ENCODE measurements at regions not wholly inside any gene's neighbourhood (a gene's known extent, or its start where the extent isn't known, plus 50 kb on each side); places are given as distances from the start of the nearest gene placed in this dataset.

DNA sequence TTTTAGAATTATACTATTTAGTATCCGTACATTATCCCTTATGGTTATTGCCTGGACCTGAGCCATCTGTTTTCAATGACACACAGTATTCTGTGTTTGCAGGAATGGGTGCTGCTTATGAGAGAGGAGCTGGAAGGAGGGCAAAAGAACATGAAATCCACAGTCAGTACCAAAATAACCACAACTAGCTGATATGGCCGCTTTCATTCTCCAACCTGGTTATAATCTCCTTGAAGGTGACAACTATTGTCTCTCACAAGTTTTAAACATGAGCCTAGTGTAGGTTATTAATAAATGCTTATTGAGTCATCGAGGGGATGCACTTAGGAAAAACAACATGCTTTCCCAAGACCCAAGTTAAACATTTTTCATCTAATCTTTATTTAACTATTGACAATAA, 356.6 kb downstream of the BMP2 start:
- no peak overlapping the region for H3K4me3 Mint-ChIP-seq (ENCODE audit: low read depth)
- intact Hi-C loops (cut with micrococcal nuclease): no loop called here
- H3K9me3 Mint-ChIP-seq: no peaks in the 10 kb centered on the region
- no peaks in the 10 kb centered on the region for H3K4me1 Mint-ChIP-seq (ENCODE audit: low read depth)
- no peak overlapping the region for H3K27ac Mint-ChIP-seq
- no peak for DNase-seq (ENCODE audit: low spot score)
- H3K36me3 Mint-ChIP-seq (ENCODE audit: low read depth): no peaks in the 10 kb centered on the region
- H3K27me3 Mint-ChIP-seq (ENCODE audit: low read depth): no peaks in the 10 kb centered on the region

DNA sequence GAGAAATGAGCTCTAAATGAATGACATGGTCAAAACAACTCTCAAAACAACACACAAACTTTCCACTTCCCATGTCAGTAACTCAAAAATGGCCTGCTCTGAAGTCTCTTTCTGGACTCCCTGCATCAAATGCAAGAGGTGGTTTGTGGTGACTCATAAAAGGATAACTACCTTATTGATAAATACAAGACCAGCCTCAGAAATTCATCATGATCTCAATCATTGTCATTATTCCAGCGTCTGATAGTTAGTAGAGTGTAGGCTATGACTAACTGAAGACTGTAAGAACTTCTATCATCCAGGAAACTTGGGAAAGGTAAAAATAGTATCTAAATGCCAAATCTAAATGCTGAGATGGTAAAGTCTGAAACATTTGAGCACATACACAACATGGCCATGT, 369.4 kb downstream of the BMP2 start:
- H3K36me3 Mint-ChIP-seq (ENCODE audit: low read depth): no peaks in the 10 kb centered on the region
- no peaks in the 10 kb centered on the region for H3K4me1 Mint-ChIP-seq (ENCODE audit: low read depth)
- H3K27ac Mint-ChIP-seq: no peak overlapping the region
- no peak for DNase-seq (ENCODE audit: low spot score)
- no peaks in the 10 kb centered on the region for H3K27me3 Mint-ChIP-seq (ENCODE audit: low read depth)
- H3K9me3 Mint-ChIP-seq: peaks cover 19% of the 10 kb centered on the region
- H3K4me3 Mint-ChIP-seq (ENCODE audit: low read depth): no peak overlapping the region
- intact Hi-C loops (cut with micrococcal nuclease): no loop called here

DNA sequence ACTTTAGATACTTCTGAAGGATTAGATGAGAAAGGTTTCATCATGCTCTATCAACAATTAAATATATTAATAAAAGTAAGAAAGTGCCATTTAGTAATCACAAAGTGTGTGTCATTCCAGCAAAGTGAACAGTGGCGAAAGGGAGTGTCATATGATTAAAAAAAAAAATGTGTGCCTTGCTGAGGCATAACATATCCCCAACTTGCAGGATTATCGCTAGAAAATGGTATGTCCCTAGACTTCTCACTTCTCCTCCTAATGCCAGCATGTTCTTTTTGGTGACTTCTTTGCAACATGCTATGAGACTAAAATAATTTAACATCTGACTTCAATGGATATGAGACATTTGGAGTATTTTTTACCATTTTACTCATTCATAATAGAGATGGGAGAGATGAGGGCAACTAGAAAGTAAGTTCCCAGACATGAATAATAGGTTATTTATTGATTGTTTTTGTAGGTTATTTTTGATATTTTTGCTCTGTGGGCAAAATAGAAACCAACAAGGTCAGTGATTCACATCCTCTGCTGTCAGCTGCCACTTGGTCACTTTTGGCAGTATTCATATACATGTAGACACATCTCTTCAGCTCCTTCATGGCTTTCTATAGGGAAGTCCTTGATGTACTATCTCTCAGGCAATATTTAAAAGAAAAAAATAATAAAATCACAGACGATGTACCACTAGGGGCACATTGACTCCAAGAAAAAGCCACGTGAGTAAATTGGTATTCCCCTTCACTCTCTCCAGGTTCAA, 370.1 kb downstream of the BMP2 start:
- intact Hi-C loops (cut with micrococcal nuclease): no loop called here
- H3K4me3 Mint-ChIP-seq (ENCODE audit: low read depth): no peak overlapping the region
- H3K4me1 Mint-ChIP-seq (ENCODE audit: low read depth): no peaks in the 10 kb centered on the region
- no peaks in the 10 kb centered on the region for H3K36me3 Mint-ChIP-seq (ENCODE audit: low read depth)
- H3K27ac Mint-ChIP-seq: no peak overlapping the region
- peaks cover 19% of the 10 kb centered on the region for H3K9me3 Mint-ChIP-seq
- H3K27me3 Mint-ChIP-seq (ENCODE audit: low read depth): no peaks in the 10 kb centered on the region
- no peak for DNase-seq (ENCODE audit: low spot score)

DNA sequence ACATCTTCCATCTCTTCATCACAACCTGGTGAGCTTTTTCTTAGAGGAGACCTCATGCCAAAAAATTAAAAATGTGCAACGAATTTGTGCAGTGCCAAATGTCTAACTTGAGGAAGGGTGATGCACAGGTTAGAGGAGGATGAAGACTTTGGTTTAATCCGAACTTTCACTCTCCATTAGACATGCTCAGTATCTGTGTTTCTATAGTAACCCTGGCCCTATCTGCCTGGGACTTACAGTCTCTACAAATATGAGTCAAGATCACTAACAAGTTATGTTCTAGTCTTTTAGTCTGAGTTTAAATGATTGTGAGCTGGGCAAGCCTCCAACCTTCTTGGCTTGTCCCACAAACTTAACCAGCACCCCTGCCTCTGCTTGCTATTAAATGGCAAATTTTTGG, 377.0 kb downstream of the BMP2 start:
- H3K36me3 Mint-ChIP-seq (ENCODE audit: low read depth): no peaks in the 10 kb centered on the region
- no peaks in the 10 kb centered on the region for H3K27me3 Mint-ChIP-seq (ENCODE audit: low read depth)
- no peak overlapping the region for H3K4me3 Mint-ChIP-seq (ENCODE audit: low read depth)
- no peak for DNase-seq (ENCODE audit: low spot score)
- H3K27ac Mint-ChIP-seq: no peak overlapping the region
- H3K4me1 Mint-ChIP-seq (ENCODE audit: low read depth): no peaks in the 10 kb centered on the region
- intact Hi-C loops (cut with micrococcal nuclease): no loop called here
- H3K9me3 Mint-ChIP-seq: peaks cover 5% of the 10 kb centered on the region

DNA sequence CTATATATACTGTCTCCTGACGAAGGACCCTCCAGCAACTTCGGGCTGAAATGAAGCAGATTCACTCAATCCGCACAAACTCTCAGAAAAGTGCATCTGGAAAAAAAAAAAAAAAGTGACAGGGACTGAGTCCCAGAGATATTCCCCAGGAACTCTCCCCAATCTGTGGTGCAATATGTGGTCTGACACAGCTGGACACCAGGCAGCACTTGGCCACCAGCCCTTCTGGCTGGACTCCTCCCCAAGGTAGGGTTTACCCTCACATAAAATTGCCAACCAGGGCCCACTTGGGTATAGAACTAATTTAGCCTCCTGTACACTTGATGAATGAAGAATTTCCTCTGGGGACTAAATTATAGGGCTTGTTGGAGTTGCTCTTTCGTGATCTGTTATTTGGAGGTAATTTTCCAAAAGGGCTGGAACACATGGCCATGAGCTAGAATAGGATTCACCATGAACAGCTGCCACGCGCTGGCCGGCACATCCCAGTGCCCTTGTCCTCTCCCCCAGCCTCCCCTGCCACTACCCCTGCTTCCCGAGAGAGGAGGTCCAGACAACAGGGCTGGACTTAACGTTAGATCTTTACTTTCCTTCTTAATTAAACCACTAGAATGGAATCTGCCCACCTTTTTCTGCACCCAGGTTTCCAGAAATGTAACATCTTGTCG, 379.2 kb downstream of the BMP2 start:
- no peaks in the 10 kb centered on the region for H3K36me3 Mint-ChIP-seq (ENCODE audit: low read depth)
- intact Hi-C loops (cut with micrococcal nuclease): no loop called here
- peaks cover 5% of the 10 kb centered on the region for H3K9me3 Mint-ChIP-seq
- no peaks in the 10 kb centered on the region for H3K4me1 Mint-ChIP-seq (ENCODE audit: low read depth)
- H3K27ac Mint-ChIP-seq: no peak overlapping the region
- no peak for DNase-seq (ENCODE audit: low spot score)
- no peak overlapping the region for H3K4me3 Mint-ChIP-seq (ENCODE audit: low read depth)
- no peaks in the 10 kb centered on the region for H3K27me3 Mint-ChIP-seq (ENCODE audit: low read depth)

DNA sequence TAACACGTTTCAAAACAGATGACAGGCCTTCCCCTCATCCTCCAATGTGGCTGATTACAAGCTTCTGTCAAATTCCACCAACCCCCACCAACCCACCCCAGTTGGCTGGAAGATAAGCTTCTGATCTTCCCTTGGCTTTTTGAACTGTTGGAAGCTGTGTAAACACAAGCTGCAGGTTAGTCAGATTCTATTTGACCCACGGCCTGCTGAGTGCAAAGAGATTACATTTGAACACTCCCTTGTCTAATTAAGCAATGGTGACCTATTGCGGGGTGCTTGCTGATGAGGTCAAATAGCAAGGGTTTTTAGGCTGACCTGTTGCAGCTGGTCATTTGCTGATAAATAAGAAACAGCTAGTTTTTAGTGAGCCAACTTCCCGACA, 379.7 kb downstream of the BMP2 start:
- Mint-ChIP-seq H3K4me1 (ENCODE audit: low read depth) (no peaks in the 10 kb centered on the region), H3K4me3 (ENCODE audit: low read depth) (no peak overlapping the region), H3K27me3 (ENCODE audit: low read depth) (no peaks in the 10 kb centered on the region), H3K9me3 (peaks cover 5% of the 10 kb centered on the region), H3K36me3 (ENCODE audit: low read depth) (no peaks in the 10 kb centered on the region), H3K27ac (no peak overlapping the region)
- intact Hi-C loops (cut with micrococcal nuclease): no loop called here
- DNase-seq (ENCODE audit: low spot score): no peak

DNA sequence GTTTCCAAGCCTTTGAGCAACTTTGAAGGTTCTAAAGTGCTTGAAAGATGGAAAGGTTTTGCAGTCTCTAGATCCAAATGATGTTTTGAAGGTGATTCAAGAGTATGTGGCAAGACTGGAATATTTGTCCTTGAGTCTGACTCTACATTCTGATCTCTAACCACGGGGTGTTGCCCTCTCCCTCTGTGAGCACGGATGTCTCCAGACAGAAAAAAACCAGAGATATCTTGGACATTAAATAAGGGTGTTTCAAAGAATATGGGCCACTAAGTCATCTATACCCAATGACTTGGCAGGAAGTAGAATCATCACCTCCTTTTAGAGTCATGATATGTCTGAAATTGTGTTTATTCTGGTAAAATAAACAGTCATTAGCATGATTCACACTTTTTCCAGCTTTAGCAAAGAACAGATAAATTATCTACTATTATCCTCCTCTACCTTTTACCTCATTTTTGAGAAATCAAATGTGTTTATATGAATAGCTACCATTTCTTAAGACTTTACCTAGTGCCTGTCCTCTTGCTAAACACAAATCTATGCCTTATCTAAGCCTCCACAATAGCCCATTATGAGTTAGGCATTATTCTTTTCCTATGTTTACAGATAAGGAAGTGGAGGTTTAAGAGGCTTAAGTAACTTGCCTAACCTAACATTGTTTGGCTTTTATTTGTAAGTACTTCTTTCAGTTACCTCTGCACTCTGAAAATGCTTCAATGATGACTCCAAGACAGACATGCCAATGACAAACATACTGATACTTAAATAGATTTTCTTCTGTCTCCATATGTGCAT, 384.4 kb downstream of the BMP2 start:
- no peak for DNase-seq (ENCODE audit: low spot score)
- no peaks in the 10 kb centered on the region for H3K4me1 Mint-ChIP-seq (ENCODE audit: low read depth)
- no peak overlapping the region for H3K4me3 Mint-ChIP-seq (ENCODE audit: low read depth)
- no peaks in the 10 kb centered on the region for H3K36me3 Mint-ChIP-seq (ENCODE audit: low read depth)
- no peak overlapping the region for H3K27ac Mint-ChIP-seq
- H3K9me3 Mint-ChIP-seq: peaks cover 8% of the 10 kb centered on the region
- no peaks in the 10 kb centered on the region for H3K27me3 Mint-ChIP-seq (ENCODE audit: low read depth)
- intact Hi-C loops (cut with micrococcal nuclease): no loop called here

DNA sequence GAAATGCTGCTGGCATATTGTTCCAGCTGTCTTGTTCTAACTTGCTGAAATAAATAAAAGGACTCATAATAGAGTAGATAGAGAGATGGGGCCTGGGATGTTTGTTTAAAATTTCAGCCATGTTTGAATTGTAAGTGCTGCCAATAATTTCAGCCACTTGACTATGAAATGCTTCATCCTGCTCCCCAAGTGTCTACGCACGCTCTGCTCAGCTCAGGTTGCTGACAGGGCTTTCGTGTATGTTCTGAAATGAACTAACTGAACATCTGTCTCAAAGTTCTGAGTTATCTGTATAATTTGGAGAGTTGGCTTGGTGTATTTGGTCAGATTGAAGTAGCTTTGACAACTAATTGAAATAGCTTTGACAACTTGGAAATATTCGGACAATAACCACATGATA, 387.8 kb downstream of the BMP2 start:
- Mint-ChIP-seq H3K9me3 (peaks cover 3% of the 10 kb centered on the region), H3K36me3 (ENCODE audit: low read depth) (no peaks in the 10 kb centered on the region), H3K27me3 (ENCODE audit: low read depth) (no peaks in the 10 kb centered on the region), H3K4me3 (ENCODE audit: low read depth) (no peak overlapping the region), H3K4me1 (ENCODE audit: low read depth) (no peaks in the 10 kb centered on the region), H3K27ac (no peak overlapping the region)
- DNase-seq (ENCODE audit: low spot score): no peak
- intact Hi-C loops (cut with micrococcal nuclease): no loop called here

DNA sequence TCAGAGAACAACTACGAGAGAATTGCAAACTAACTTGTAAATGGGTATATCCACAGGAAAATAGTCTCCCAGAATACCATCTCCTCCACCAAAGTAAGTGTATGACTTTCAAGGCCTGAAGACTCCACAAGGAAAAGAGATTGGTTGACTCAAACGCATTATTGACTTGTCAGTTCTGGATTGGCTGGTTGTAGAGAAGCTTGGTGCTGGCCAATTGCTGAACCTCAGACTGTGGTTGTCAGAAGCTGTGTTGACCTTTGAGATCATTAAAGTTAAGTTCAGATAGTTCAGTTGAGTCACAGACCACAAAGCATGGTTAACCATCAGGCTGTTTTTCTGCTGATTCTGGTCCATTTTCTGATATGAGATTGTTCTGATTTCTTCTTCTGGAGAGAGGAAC, 388.3 kb downstream of the BMP2 start:
- H3K9me3 Mint-ChIP-seq: peaks cover 3% of the 10 kb centered on the region
- no peak overlapping the region for H3K4me3 Mint-ChIP-seq (ENCODE audit: low read depth)
- H3K27ac Mint-ChIP-seq: no peak overlapping the region
- H3K4me1 Mint-ChIP-seq (ENCODE audit: low read depth): no peaks in the 10 kb centered on the region
- no peak for DNase-seq (ENCODE audit: low spot score)
- intact Hi-C loops (cut with micrococcal nuclease): no loop called here
- no peaks in the 10 kb centered on the region for H3K36me3 Mint-ChIP-seq (ENCODE audit: low read depth)
- no peaks in the 10 kb centered on the region for H3K27me3 Mint-ChIP-seq (ENCODE audit: low read depth)

DNA sequence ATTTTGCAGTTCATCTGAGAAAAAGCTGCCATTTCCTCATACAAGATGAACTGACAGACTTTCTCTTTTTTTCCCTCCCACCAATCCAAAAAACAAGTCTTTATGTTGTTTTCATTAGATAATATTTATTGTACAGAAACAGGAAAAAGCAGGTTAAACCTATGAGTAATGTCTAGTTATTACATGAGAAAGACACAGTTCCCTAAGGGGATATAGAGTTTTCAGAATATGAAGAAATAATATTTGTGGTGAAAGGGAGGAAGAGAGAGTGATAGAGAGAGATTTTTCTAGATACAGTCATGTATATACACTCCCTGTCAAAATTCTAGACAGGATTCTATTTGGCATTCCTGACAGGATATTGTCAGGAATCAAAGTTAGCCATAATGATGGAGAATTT, 392.4 kb downstream of the BMP2 start:
- Mint-ChIP-seq H3K27me3 (ENCODE audit: low read depth) (no peaks in the 10 kb centered on the region), H3K4me1 (ENCODE audit: low read depth) (no peaks in the 10 kb centered on the region), H3K27ac (no peak overlapping the region), H3K9me3 (peaks cover 7% of the 10 kb centered on the region), H3K4me3 (ENCODE audit: low read depth) (no peak overlapping the region), H3K36me3 (ENCODE audit: low read depth) (no peaks in the 10 kb centered on the region)
- no peak for DNase-seq (ENCODE audit: low spot score)
- intact Hi-C loops (cut with micrococcal nuclease): no loop called here

DNA sequence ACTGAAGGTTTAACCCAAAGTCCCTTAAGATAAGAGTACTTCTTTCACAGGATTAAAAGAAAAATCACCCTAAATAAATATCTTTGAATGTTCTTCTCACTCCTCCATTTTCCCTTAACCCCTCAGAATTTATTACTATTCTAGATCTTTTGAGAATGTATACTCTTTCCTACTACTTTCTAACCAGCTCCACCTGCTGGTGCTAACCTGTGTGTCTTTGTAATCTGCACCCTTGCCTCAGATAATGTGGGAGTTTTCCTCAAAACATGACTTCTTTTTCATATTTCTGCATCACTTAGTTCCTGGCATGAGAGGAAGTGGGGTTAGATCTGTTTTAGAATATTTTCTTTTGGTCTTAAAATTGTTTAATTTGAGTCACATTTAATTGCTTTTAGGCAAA, 394.2 kb downstream of the BMP2 start:
- intact Hi-C loops (cut with micrococcal nuclease): no loop called here
- no peak overlapping the region for H3K27ac Mint-ChIP-seq
- H3K9me3 Mint-ChIP-seq: peaks cover 19% of the 10 kb centered on the region
- no peak for DNase-seq (ENCODE audit: low spot score)
- H3K27me3 Mint-ChIP-seq (ENCODE audit: low read depth): no peaks in the 10 kb centered on the region
- no peak overlapping the region for H3K4me3 Mint-ChIP-seq (ENCODE audit: low read depth)
- no peaks in the 10 kb centered on the region for H3K4me1 Mint-ChIP-seq (ENCODE audit: low read depth)
- no peaks in the 10 kb centered on the region for H3K36me3 Mint-ChIP-seq (ENCODE audit: low read depth)

DNA sequence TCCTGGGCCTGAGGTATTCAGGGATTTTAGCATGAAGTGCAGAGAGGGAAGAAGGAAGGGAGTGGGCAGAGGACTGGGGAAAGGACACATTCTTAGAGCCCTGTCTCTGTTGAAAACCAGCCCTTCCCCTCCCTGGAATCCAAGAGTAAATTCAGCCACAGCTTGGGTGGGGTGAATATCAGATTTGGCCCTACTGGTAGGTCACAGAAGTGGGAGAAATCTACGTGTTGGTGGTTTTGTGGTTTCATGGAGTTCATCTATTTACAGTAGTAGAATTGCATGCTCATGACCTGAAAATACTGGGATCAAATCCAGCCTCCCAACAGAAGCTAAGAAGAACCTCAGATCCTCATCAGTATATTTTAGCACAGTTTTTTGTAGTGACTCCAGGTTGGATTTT, 404.4 kb downstream of the BMP2 start:
- intact Hi-C loops (cut with micrococcal nuclease): no loop called here
- no peak overlapping the region for H3K4me3 Mint-ChIP-seq (ENCODE audit: low read depth)
- no peaks in the 10 kb centered on the region for H3K36me3 Mint-ChIP-seq (ENCODE audit: low read depth)
- H3K27ac Mint-ChIP-seq: no peak overlapping the region
- H3K4me1 Mint-ChIP-seq (ENCODE audit: low read depth): no peaks in the 10 kb centered on the region
- H3K9me3 Mint-ChIP-seq: no peaks in the 10 kb centered on the region
- no peaks in the 10 kb centered on the region for H3K27me3 Mint-ChIP-seq (ENCODE audit: low read depth)
- DNase-seq (ENCODE audit: low spot score): no peak

DNA sequence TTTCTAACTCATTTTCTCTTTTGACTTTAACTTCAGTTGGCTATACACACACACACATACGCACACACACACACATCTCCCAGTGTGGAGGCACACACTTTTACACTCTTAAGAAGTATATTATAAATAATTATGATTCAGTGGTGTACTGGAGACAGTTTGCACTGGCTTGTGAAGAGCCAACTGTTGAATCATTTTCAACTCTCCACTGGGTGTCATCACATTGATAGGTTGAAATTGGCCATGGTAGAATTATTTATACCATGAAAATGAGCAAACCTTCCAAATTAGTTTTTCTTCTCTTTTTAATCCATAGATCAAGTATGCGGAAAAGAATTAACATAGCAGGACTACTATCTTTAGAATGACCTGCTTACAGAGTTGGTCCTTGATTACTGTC, 407.1 kb downstream of the BMP2 start:
- peaks cover 5% of the 10 kb centered on the region for H3K9me3 Mint-ChIP-seq
- H3K36me3 Mint-ChIP-seq (ENCODE audit: low read depth): no peaks in the 10 kb centered on the region
- no peaks in the 10 kb centered on the region for H3K4me1 Mint-ChIP-seq (ENCODE audit: low read depth)
- no peak overlapping the region for H3K4me3 Mint-ChIP-seq (ENCODE audit: low read depth)
- intact Hi-C loops (cut with micrococcal nuclease): no loop called here
- no peak overlapping the region for H3K27ac Mint-ChIP-seq
- H3K27me3 Mint-ChIP-seq (ENCODE audit: low read depth): no peaks in the 10 kb centered on the region
- DNase-seq (ENCODE audit: low spot score): no peak
